IMR-90 (cell line): ENCODE measurements at regions not wholly inside any gene's neighbourhood (a gene's known extent, or its start where the extent isn't known, plus 50 kb on each side); places are given as distances from the start of the nearest gene placed in this dataset.

Experiments used
- ATAC-seq: fragments of 200-7000 bp; cut with Tn5 transposase; 2 replicates; pipeline ENCODE4 v1.9.1; 2020; ENCODE audit warnings: low read depth, mild to moderate bottlenecking, moderate library complexity
- BruUV-seq: library from RNA; stranded (reverse); fragments of 400-500 nt; replicated peaks from 2 replicates; lab custom pipeline; 2021; lab: Mats Ljungman, UMichigan
- CTCF ChIA-PET: fragments of 300-600 bp; formaldehyde crosslinking; extraction: SDS; loops from one replicate; lab custom pipeline; 2021; ENCODE audit warnings: antibody characterized with exemption; lab: Yijun Ruan, JAX
- POLR2A ChIA-PET: fragments of 300-600 bp; sonication (Branson Sonifier 250); formaldehyde crosslinking; loops from one replicate; lab custom pipeline; 2022; ENCODE audit warnings: antibody characterized with exemption; ENCODE audit not compliant: unreplicated experiment; lab: Charles Lee
- DNase-seq: peaks from one replicate; pipeline ENCODE4 v3.0.0; 2013
- H2AFZ ChIP-seq: replicated peaks from 2 replicates; pipeline ENCODE3; 2013; ENCODE audit warnings: low read length, mild to moderate bottlenecking; ENCODE audit not compliant: poor library complexity
- H2AK5ac ChIP-seq: 2 replicates; pipeline ENCODE4 v1.6.1; 2013; ENCODE audit warnings: low read depth, low read length, inconsistent platforms
- H2AK9ac ChIP-seq: replicated peaks from 2 replicates; pipeline ENCODE3; 2013; ENCODE audit warnings: mild to moderate bottlenecking, low read depth, low read length, moderate library complexity; ENCODE audit not compliant: poor library complexity
- H2BK120ac ChIP-seq: 2 replicates; pipeline ENCODE4 v1.6.1; 2013; ENCODE audit warnings: low read depth, low read length, inconsistent platforms
- H2BK15ac ChIP-seq: 3 replicates; pipeline ENCODE4 v1.6.1; 2013; ENCODE audit warnings: low read depth, low read length, inconsistent platforms
- H2BK20ac ChIP-seq: 2 replicates; pipeline ENCODE4 v1.6.1; 2013; ENCODE audit warnings: low read depth, mild to moderate bottlenecking, inconsistent platforms, low read length, moderate library complexity
- H2BK5ac ChIP-seq: 2 replicates; pipeline ENCODE4 v1.6.1; 2013; ENCODE audit warnings: mild to moderate bottlenecking, low read depth, low read length, inconsistent platforms; ENCODE audit not compliant: poor library complexity, severe bottlenecking
- H3K14ac ChIP-seq: replicated peaks from 2 replicates; pipeline ENCODE4 v1.6.1; 2013; ENCODE audit warnings: low read depth, low read length, inconsistent platforms
- H3K18ac ChIP-seq: 2 replicates; pipeline ENCODE4 v1.6.1; 2013; ENCODE audit warnings: low read depth, low read length, control low read depth
- H3K23ac ChIP-seq: 2 replicates; pipeline ENCODE4 v1.6.1; 2013; ENCODE audit warnings: low read depth, low read length, inconsistent platforms
- H3K27ac ChIP-seq: 2 replicates; pipeline ENCODE4 v1.5.1; 2013; ENCODE audit warnings: mild to moderate bottlenecking, control low read depth, low read length; ENCODE audit not compliant: insufficient read depth
- H3K27me3 ChIP-seq: 2 replicates; pipeline ENCODE4 v1.6.1; 2013; ENCODE audit warnings: low read length; ENCODE audit not compliant: control insufficient read depth, insufficient read depth
- H3K36me3 ChIP-seq: 2 replicates; pipeline ENCODE4 v1.6.1; 2013; ENCODE audit warnings: low read length, mixed read lengths; ENCODE audit not compliant: control insufficient read depth, insufficient read depth
- H3K4ac ChIP-seq: 2 replicates; pipeline ENCODE4 v1.6.1; 2013; ENCODE audit warnings: low read depth, low read length, inconsistent platforms
- H3K4me1 ChIP-seq: 2 replicates; pipeline ENCODE4 v1.6.1; 2013; ENCODE audit warnings: low read length, mixed read lengths; ENCODE audit not compliant: control insufficient read depth, insufficient read depth
- H3K4me2 ChIP-seq: 2 replicates; pipeline ENCODE4 v1.6.1; 2013; ENCODE audit warnings: low read depth, mild to moderate bottlenecking, control low read depth, low read length, moderate library complexity
- H3K4me3 ChIP-seq: 2 replicates; pipeline ENCODE4 v1.5.1; 2013; ENCODE audit warnings: low read depth, mild to moderate bottlenecking, control low read depth, low read length, moderate library complexity; ENCODE audit not compliant: insufficient read depth
- H3K56ac ChIP-seq: 2 replicates; pipeline ENCODE4 v1.6.1; 2013; ENCODE audit warnings: low read length, inconsistent platforms; ENCODE audit not compliant: insufficient read depth; ENCODE audit errors: extremely low read depth
- H3K79me1 ChIP-seq, 2 experiments: 2 replicates each; pipeline ENCODE4 v1.6.1; 2013; ENCODE audit warnings: low read length in 2 of 2, inconsistent platforms in 1 of 2, low read depth in 1 of 2
- H3K9ac ChIP-seq: 2 replicates; pipeline ENCODE4 v1.6.1; 2013; ENCODE audit warnings: low read depth, low read length, control low read depth
- H3K9me1 ChIP-seq: 2 replicates; pipeline ENCODE4 v1.6.1; 2013; ENCODE audit warnings: low read length, inconsistent platforms; ENCODE audit not compliant: insufficient read depth
- H3K9me3 ChIP-seq: 2 replicates; pipeline ENCODE4 v1.6.1; 2013; ENCODE audit warnings: low read length; ENCODE audit not compliant: control insufficient read depth, insufficient read depth
- H4K20me1 ChIP-seq: 2 replicates; pipeline ENCODE4 v1.6.1; 2013; ENCODE audit warnings: low read length, inconsistent platforms; ENCODE audit not compliant: insufficient read depth
- H4K5ac ChIP-seq: 2 replicates; pipeline ENCODE4 v1.6.1; 2013; ENCODE audit warnings: mild to moderate bottlenecking, low read depth, low read length, control low read depth
- H4K8ac ChIP-seq, 2 experiments: 2 replicates each; pipeline ENCODE4 v1.6.1; 2013; ENCODE audit warnings: low read depth in 2 of 2, low read length in 2 of 2, control low read depth in 1 of 2, inconsistent platforms in 1 of 2
- H4K91ac ChIP-seq: 2 replicates; pipeline ENCODE4 v1.6.1; 2013; ENCODE audit warnings: low read depth, low read length, inconsistent platforms; ENCODE audit not compliant: insufficient read depth
- BHLHE40 ChIP-seq: fragments of 150-350 bp; IDR thresholded peaks from 2 replicates; pipeline ENCODE4 v1.6.1; 2016; ENCODE audit warnings: mild to moderate bottlenecking, low read depth, low read length
- CEBPB ChIP-seq: IDR thresholded peaks from 2 replicates; pipeline ENCODE4 v1.6.1; 2012; ENCODE audit warnings: low read depth, low read length, improper control_type of control experiment
- CHD1 ChIP-seq: IDR thresholded peaks from 2 replicates; pipeline ENCODE4 v1.6.1; 2012; ENCODE audit warnings: low read depth, low read length, improper control_type of control experiment
- FOS ChIP-seq: fragments of 150-350 bp; IDR thresholded peaks from 2 replicates; pipeline ENCODE4 v1.6.1; 2016; ENCODE audit warnings: low read depth, low read length
- MAFK ChIP-seq: IDR thresholded peaks from 2 replicates; pipeline ENCODE4 v1.6.1; 2012; ENCODE audit warnings: low read depth, low read length, improper control_type of control experiment
- MAZ ChIP-seq: IDR thresholded peaks from 2 replicates; pipeline ENCODE4 v1.6.1; 2012; ENCODE audit warnings: low read depth, mild to moderate bottlenecking, low read length, improper control_type of control experiment, moderate library complexity, borderline replicate concordance
- MXI1 ChIP-seq: IDR thresholded peaks from 2 replicates; pipeline ENCODE4 v1.6.1; 2012; ENCODE audit warnings: low read depth, mild to moderate bottlenecking, low read length, moderate library complexity, borderline replicate concordance
- NFE2L2 ChIP-seq: fragments of 150-350 bp; IDR thresholded peaks from 2 replicates; pipeline ENCODE4 v1.6.1; 2016; ENCODE audit warnings: low read depth, mild to moderate bottlenecking, low read length
- POLR2A ChIP-seq: IDR thresholded peaks from 2 replicates; pipeline ENCODE4 v1.6.1; 2012; ENCODE audit warnings: mild to moderate bottlenecking, low read depth, low read length
- RAD21 ChIP-seq: IDR thresholded peaks from 2 replicates; pipeline ENCODE4 v1.6.1; 2012; ENCODE audit warnings: low read length, improper control_type of control experiment
- RCOR1 ChIP-seq: IDR thresholded peaks from 2 replicates; pipeline ENCODE4 v1.6.1; 2012; ENCODE audit warnings: mild to moderate bottlenecking, low read length, improper control_type of control experiment; ENCODE audit not compliant: insufficient replicate concordance
- RFX5 ChIP-seq: IDR thresholded peaks from 2 replicates; pipeline ENCODE4 v1.8.0; 2012; ENCODE audit warnings: low read depth, mild to moderate bottlenecking, low read length, moderate library complexity
- SMC3 ChIP-seq: fragments of 150-350 bp; IDR thresholded peaks from 2 replicates; pipeline ENCODE4 v1.6.1; 2016; ENCODE audit warnings: low read depth, mild to moderate bottlenecking, antibody characterized with exemption, low read length, moderate library complexity
- WGBS, 2 experiments: methylation state at CpG; one replicate each; pipeline versions ENCODE4 v1.1.5 to v1.1.7; 2013; ENCODE audit warnings: missing lambda C conversion rate in 2 of 2; ENCODE audit not compliant: insufficient read length in 1 of 2; ENCODE audit errors: extremely low coverage in 2 of 2; 5-methylcytosine and 5-hydroxymethylcytosine counted together
- dilution Hi-C: fragments of 300-500 bp; cut with HindIII; formaldehyde crosslinking; loops from one replicate; pipeline ENCODE4 v1.14.3; 2018; ENCODE audit warnings: low sequenced_read_pairs; ENCODE audit not compliant: unreplicated experiment
- in situ Hi-C: fragments of 300-500 bp; cut with MboI; formaldehyde crosslinking; loops from 3 replicates; pipeline ENCODE4 v1.14.3; 2019; ENCODE audit warnings: low sequenced_read_pairs, inconsistent platforms, mixed read lengths
- intact Hi-C: fragments of 100-400 bp; cut with micrococcal nuclease; formaldehyde crosslinking; loops from 2 replicates; pipeline ENCODE4 v1.10.0; 2022
- TF ChIP-seq, protein P1 (sequence below): fragments of 150-350 bp; IDR thresholded peaks from 2 replicates; pipeline ENCODE4 v1.6.1; 2016; ENCODE audit warnings: low read depth, mild to moderate bottlenecking, low read length, moderate library complexity, borderline replicate concordance
- TF ChIP-seq, protein P2 (sequence below): fragments of 150-350 bp; IDR thresholded peaks from 2 replicates; pipeline ENCODE4 v1.6.1; 2017; ENCODE audit warnings: mild to moderate bottlenecking, antibody characterized with exemption, low read length, low read depth
- TF ChIP-seq, protein P3 (sequence below): conservative IDR thresholded peaks from 2 replicates; pipeline ENCODE4 v1.5.1; 2012; ENCODE audit warnings: mild to moderate bottlenecking, low read depth, low read length, improper control_type of control experiment

DNA sequence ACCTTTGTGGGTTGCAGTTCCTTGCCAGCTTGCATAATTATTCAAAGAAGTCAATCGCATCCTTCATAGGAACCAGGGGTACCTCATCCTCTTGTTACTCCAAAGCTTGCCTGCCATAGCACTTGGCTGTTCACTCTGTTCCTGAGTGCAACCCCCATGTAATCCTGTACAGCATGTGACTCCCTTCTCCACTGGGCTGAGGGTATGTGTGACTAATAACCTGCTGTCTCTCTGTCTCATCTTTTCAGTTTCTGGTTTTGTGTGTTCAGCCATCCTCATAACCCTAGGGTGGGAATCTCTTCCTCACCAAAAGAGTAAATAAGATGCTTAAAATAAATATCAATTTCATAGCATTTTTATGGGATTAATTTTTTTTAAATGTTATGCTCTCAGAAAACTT, 351.9 kb downstream of the S1PR1 start:
- Histone ChIP-seq H4K8ac (no peak overlapping the region), H2BK120ac (no peak overlapping the region), H4K20me1 (no peaks in the 10 kb centered on the region), H3K14ac (no peak overlapping the region), H3K9me3 (no peaks in the 10 kb centered on the region), H4K5ac (no peak overlapping the region), H2AFZ (no peak overlapping the region), H3K79me1 (no peaks in the 10 kb centered on the region), H3K4me2 (no peak overlapping the region), H2BK20ac (no peak overlapping the region), H4K91ac (no peak overlapping the region), H2BK15ac (no peak overlapping the region), H3K9me1 (no peaks in the 10 kb centered on the region), H2AK9ac (no peak overlapping the region), H3K27ac (no peak overlapping the region), H3K23ac (no peak overlapping the region), H3K36me3 (no peaks in the 10 kb centered on the region), H3K9ac (no peak overlapping the region), H2AK5ac (no peak overlapping the region), H3K56ac (no peak overlapping the region), H2BK5ac (no peak overlapping the region), H3K4me3 (no peak overlapping the region), H3K27me3 (no peaks in the 10 kb centered on the region), H3K4me1 (no peaks in the 10 kb centered on the region), H3K18ac (no peak overlapping the region), H3K4ac (no peak overlapping the region)
- no peak for ATAC-seq
- no TSS peak for BruUV-seq
- in situ Hi-C loops, result no loop called here
- WGBS, 2 experiments, result 100% methylated on average over 1 of the region's 1 CpG; no CpG with 5 or more reads in 1 of the 2 experiments
- intact Hi-C loops, result no loop called here
- POLR2A ChIA-PET, result no interaction called here
- CTCF ChIA-PET, result no interaction called here
- TF ChIP-seq BHLHE40, result no peak
- no peak for TF ChIP-seq MAFK
- TF ChIP-seq NFE2L2, result no peak
- TF ChIP-seq RAD21, result no peak
- TF ChIP-seq CEBPB, result no peak
- TF ChIP-seq, protein P1, sequence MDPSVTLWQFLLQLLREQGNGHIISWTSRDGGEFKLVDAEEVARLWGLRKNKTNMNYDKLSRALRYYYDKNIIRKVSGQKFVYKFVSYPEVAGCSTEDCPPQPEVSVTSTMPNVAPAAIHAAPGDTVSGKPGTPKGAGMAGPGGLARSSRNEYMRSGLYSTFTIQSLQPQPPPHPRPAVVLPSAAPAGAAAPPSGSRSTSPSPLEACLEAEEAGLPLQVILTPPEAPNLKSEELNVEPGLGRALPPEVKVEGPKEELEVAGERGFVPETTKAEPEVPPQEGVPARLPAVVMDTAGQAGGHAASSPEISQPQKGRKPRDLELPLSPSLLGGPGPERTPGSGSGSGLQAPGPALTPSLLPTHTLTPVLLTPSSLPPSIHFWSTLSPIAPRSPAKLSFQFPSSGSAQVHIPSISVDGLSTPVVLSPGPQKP, result no peak
- no peak for TF ChIP-seq SMC3
- TF ChIP-seq POLR2A, result no peak
- TF ChIP-seq MAZ, result no peak
- TF ChIP-seq, protein P2, sequence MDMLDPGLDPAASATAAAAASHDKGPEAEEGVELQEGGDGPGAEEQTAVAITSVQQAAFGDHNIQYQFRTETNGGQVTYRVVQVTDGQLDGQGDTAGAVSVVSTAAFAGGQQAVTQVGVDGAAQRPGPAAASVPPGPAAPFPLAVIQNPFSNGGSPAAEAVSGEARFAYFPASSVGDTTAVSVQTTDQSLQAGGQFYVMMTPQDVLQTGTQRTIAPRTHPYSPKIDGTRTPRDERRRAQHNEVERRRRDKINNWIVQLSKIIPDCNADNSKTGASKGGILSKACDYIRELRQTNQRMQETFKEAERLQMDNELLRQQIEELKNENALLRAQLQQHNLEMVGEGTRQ, result no peak
- TF ChIP-seq FOS, result no peak
- TF ChIP-seq CHD1, result no peak
- no peak for TF ChIP-seq RFX5
- no peak for TF ChIP-seq RCOR1
- TF ChIP-seq, protein P3, sequence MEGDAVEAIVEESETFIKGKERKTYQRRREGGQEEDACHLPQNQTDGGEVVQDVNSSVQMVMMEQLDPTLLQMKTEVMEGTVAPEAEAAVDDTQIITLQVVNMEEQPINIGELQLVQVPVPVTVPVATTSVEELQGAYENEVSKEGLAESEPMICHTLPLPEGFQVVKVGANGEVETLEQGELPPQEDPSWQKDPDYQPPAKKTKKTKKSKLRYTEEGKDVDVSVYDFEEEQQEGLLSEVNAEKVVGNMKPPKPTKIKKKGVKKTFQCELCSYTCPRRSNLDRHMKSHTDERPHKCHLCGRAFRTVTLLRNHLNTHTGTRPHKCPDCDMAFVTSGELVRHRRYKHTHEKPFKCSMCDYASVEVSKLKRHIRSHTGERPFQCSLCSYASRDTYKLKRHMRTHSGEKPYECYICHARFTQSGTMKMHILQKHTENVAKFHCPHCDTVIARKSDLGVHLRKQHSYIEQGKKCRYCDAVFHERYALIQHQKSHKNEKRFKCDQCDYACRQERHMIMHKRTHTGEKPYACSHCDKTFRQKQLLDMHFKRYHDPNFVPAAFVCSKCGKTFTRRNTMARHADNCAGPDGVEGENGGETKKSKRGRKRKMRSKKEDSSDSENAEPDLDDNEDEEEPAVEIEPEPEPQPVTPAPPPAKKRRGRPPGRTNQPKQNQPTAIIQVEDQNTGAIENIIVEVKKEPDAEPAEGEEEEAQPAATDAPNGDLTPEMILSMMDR, result no peak
- no peak for TF ChIP-seq MXI1
- DNase-seq, result no peak
- dilution Hi-C loops, result no loop called here
